ENCODE measurements at regions not wholly inside any gene's neighbourhood (a gene's known extent, or its start where the extent isn't known, plus 50 kb on each side); places are given as distances from the start of the nearest gene placed in this dataset.
"Not testable (repeated sequence)": the region's sequence is repeated elsewhere in the genome, so short reads cannot be mapped to it uniquely, and the experiment has no call there.

- in situ Hi-C loops (cut with HindIII; ENCODE audit: low pct_unique_long_range_greater_than_20kb, low sequenced_read_pairs) = no loop called here
- DNase-seq (ENCODE audit: low read depth, low spot score) = no peak
Observed at GRCh38 chr6:112401083-112401482, 54.0 kb downstream of the RFPL4B start.

DNA sequence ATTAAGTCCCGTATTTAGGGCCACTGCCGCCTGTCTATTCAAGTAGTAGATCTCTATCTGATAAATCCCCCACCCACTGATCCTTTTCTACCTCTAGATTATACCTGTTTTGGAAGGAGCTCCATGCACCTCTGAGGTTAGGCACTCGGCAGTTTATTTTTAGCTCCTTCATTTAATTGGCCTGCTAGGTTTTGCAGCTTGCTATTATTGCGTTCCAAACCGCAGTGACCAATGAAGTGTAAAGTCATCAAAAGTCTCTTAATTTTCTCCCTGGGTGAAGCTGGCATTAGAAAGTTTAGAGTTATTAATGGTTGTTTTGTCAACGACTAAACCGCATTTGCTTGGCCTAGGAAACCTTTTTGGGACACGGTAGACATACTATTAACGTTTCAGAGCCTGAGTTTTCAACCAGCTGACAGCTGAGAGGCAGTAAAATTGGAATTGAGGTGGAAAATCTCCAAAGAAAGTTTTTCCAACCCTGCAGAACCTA is 60.0 kb downstream of the RFPL4B start:
- in situ Hi-C loops (cut with HindIII; ENCODE audit: low pct_unique_long_range_greater_than_20kb, low sequenced_read_pairs) = no loop called here
- no peak for DNase-seq (ENCODE audit: low read depth, low spot score)

DNA sequence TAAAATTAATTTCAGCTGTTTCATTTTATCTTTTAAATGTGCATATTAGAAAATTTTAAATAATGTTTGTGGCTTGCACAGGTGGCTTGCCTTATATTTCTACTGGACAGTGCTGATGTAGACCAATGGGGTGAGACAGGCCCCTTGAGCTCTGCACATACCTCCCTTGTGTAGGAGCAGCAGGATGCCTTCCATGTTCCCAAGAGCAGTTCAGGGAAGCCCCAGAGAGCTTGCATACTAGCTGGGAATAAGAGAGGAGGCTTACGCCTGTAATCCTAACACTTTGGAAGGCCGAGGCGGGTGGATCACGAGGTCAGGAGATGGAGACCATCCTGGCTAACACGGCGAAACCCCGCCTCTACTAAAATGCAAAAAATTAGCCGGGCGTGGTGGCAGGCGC is 61.4 kb downstream of the RFPL4B start:
- DNase-seq (ENCODE audit: low read depth, low spot score) = no peak
- in situ Hi-C loops (cut with HindIII; ENCODE audit: low pct_unique_long_range_greater_than_20kb, low sequenced_read_pairs) = no loop called here

GRCh38 chr6:112409311-112409710 is 62.2 kb downstream of the RFPL4B start:
- in situ Hi-C loops (cut with HindIII; ENCODE audit: low pct_unique_long_range_greater_than_20kb, low sequenced_read_pairs) = no loop called here
- no peak for DNase-seq (ENCODE audit: low read depth, low spot score)

GRCh38 chr6:112413780-112414179 is 66.7 kb downstream of the RFPL4B start:
- no peak for DNase-seq (ENCODE audit: low read depth, low spot score)
- in situ Hi-C loops (cut with HindIII; ENCODE audit: low pct_unique_long_range_greater_than_20kb, low sequenced_read_pairs) = no loop called here

- DNase-seq (ENCODE audit: low read depth, low spot score) = no peak
- in situ Hi-C loops (cut with HindIII; ENCODE audit: low pct_unique_long_range_greater_than_20kb, low sequenced_read_pairs) = no loop called here
Observed at GRCh38 chr6:112415366-112415765, 68.2 kb downstream of the RFPL4B start.

- in situ Hi-C loops (cut with HindIII; ENCODE audit: low pct_unique_long_range_greater_than_20kb, low sequenced_read_pairs) = no loop called here
- DNase-seq (ENCODE audit: low read depth, low spot score) = no peak
Observed at GRCh38 chr6:112416866-112417265, 69.7 kb downstream of the RFPL4B start.

DNA sequence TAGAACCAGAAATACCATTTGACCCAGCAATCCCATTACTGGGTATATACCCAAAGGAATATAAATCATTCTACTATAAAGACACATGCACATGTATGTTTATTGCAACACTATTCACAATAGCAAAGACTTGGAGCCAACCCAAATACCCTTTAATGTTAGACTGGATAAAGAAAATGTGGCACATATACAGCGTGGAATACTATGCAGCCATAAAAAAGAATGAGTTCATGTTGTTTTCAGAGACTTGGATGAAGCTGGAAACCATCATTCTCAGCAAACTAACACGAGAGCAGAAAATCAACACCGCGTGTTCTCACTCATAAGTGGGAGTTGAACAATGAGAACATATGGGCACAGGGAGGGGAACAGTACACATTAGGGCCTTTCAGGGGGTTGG is 79.9 kb downstream of the RFPL4B start:
- DNase-seq (ENCODE audit: low read depth, low spot score); in situ Hi-C loops (cut with HindIII; ENCODE audit: low pct_unique_long_range_greater_than_20kb, low sequenced_read_pairs): not testable (repeated sequence)

- in situ Hi-C loops (cut with HindIII; ENCODE audit: low pct_unique_long_range_greater_than_20kb, low sequenced_read_pairs) = no loop called here
- no peak for DNase-seq (ENCODE audit: low read depth, low spot score)
Observed at GRCh38 chr6:112427499-112427898, 80.4 kb downstream of the RFPL4B start.

DNA sequence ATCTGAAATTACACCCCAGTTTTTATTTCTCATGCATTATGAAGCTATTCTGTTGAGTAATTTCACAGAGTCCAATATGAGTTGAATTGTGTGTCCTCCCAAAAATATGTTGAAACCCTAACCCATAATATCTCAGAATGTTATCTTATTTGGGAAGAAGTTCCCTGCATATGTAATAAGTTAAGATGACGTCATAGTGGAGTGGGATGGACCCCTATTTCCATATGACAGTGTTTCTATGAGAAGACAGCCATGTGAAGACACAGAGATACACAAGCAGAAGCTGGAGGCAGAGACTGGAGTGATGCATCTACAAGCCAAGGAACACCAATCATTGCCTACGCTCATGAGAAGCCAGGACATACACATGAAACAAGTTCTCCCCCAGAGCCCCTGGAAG is 81.3 kb downstream of the RFPL4B start:
- in situ Hi-C loops (cut with HindIII; ENCODE audit: low pct_unique_long_range_greater_than_20kb, low sequenced_read_pairs) = no loop called here

DNA sequence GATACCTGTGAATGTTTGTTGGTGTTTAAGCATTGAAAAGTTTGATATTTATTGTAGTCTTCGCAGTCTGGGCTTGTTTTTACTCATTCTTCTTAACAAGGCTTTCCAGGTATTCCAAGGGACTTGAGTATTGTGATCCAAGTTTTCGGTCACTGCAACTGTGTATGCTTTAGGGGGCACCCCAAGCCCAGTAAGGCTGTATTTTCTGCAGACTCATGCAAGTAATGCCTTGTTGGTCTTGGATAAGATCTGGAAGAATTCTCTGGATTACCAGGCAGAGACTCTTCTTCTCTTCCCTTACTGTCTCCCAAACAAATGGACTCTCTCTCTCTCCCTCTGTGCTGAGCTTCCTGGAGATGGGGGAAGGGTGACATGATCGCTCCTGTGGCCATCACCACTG is 82.1 kb downstream of the RFPL4B start:
- in situ Hi-C loops (cut with HindIII; ENCODE audit: low pct_unique_long_range_greater_than_20kb, low sequenced_read_pairs) = no loop called here

More for the DNA sequence above, 81.3 kb downstream of the RFPL4B start:
- no peak for DNase-seq (ENCODE audit: low read depth, low spot score)

GRCh38 chr6:112431803-112432202 is 84.7 kb downstream of the RFPL4B start:
- in situ Hi-C loops (cut with HindIII; ENCODE audit: low pct_unique_long_range_greater_than_20kb, low sequenced_read_pairs) = no loop called here
- DNase-seq (ENCODE audit: low read depth, low spot score) = no peak

More for the DNA sequence above, 82.1 kb downstream of the RFPL4B start:
- peak; percentile 22 for DNase-seq (ENCODE audit: low read depth, low spot score)

- no peak for DNase-seq (ENCODE audit: low read depth, low spot score)
- in situ Hi-C loops (cut with HindIII; ENCODE audit: low pct_unique_long_range_greater_than_20kb, low sequenced_read_pairs) = no loop called here
Observed at GRCh38 chr6:112432853-112433252, 85.7 kb downstream of the RFPL4B start.

GRCh38 chr6:112433457-112433856 is 86.3 kb downstream of the RFPL4B start:
- no peak for DNase-seq (ENCODE audit: low read depth, low spot score)
- in situ Hi-C loops (cut with HindIII; ENCODE audit: low pct_unique_long_range_greater_than_20kb, low sequenced_read_pairs) = no loop called here

- in situ Hi-C loops (cut with HindIII; ENCODE audit: low pct_unique_long_range_greater_than_20kb, low sequenced_read_pairs) = no loop called here
- DNase-seq (ENCODE audit: low read depth, low spot score) = no peak
Observed at GRCh38 chr6:112434896-112435435, 87.8 kb downstream of the RFPL4B start.

DNA sequence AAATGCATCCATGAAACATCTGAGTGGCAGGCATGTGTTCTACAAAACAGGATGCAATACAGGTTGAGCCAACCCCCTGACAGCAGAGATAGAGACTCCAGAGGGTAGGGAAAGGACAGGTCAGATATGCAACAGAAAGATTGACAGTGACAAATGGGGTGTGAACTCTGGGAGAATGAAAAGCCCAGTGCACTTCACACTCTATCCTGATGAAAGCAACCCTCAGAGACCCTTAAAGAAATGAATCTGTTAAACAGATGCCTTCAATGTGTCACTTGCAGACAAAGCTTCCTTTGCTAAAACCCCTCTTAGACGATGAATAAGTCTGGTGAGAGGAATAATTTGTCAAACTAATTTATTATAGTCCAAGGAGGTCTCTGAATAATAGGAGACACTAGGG is 89.9 kb downstream of the RFPL4B start:
- in situ Hi-C loops (cut with HindIII; ENCODE audit: low pct_unique_long_range_greater_than_20kb, low sequenced_read_pairs) = no loop called here
- no peak for DNase-seq (ENCODE audit: low read depth, low spot score)

DNA sequence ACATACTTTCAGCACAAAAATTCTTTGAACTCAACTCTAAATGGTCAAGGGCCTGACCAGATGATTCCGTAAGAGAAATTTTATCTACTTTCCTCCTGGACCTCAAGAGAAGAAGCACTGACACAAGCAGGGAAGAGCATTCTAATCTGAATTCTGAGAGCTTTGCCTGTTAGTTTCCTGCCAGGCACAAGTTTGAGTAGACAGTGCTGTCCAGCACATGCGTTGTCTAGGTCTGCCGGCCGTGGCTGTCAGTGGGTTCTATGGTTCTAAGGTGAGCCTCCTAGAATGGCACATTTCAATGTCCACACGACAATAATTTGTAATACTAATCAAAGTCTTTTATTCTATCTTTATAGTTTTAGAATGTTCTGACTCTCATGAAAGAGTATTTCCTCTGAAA is 91.9 kb downstream of the RFPL4B start:
- DNase-seq (ENCODE audit: low read depth, low spot score) = no peak
- in situ Hi-C loops (cut with HindIII; ENCODE audit: low pct_unique_long_range_greater_than_20kb, low sequenced_read_pairs) = no loop called here

DNA sequence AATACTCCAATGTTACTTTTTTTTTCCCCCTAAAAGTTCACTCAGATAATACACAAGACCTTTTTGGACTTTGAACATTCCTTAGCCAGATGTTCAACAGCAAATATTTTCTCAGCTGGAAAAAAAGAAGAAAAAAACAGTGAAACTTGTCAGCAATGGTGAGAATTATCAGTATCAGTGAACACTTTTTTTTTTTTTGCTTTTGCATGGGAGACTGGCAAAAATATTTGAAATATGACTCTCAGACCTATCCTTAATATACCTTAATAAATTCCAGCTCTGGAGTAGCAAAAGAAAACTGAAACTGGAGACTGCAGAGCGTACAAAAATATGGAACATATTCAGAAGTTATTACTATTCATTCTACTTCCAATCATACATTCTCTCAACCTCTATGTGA is 92.3 kb downstream of the RFPL4B start:
- in situ Hi-C loops (cut with HindIII; ENCODE audit: low pct_unique_long_range_greater_than_20kb, low sequenced_read_pairs) = no loop called here
- no peak for DNase-seq (ENCODE audit: low read depth, low spot score)

GRCh38 chr6:112441607-112442006 is 94.5 kb downstream of the RFPL4B start:
- no peak for DNase-seq (ENCODE audit: low read depth, low spot score)

More at GRCh38 chr6:112441607-112442006, 94.5 kb downstream of the RFPL4B start:
- in situ Hi-C loops (cut with HindIII; ENCODE audit: low pct_unique_long_range_greater_than_20kb, low sequenced_read_pairs) = no loop called here
